Ishikawa (cell line): ENCODE measurements at regions not wholly inside any gene's neighbourhood (a gene's known extent, or its start where the extent isn't known, plus 50 kb on each side); places are given as distances from the start of the nearest gene placed in this dataset.

Experiments
- EP300 ChIP-seq: IDR thresholded peaks from 2 replicates; pipeline ENCODE4 v1.6.1; 2012; ENCODE audit warnings: borderline replicate concordance
- REST ChIP-seq: IDR thresholded peaks from 2 replicates; pipeline ENCODE4 v1.6.1; 2012; ENCODE audit warnings: low read depth, mild to moderate bottlenecking

GRCh38 chr4:84235126-84235944 lies 263.8 kb downstream of the NKX6-1 start:
- TF ChIP-seq EP300, result no peak
- TF ChIP-seq REST, result no peak
